ENCODE measurements at regions not wholly inside any gene's neighbourhood (a gene's known extent, or its start where the extent isn't known, plus 50 kb on each side); places are given as distances from the start of the nearest gene placed in this dataset.
"Not testable (repeated sequence)": the region's sequence is repeated elsewhere in the genome, so short reads cannot be mapped to it uniquely, and the experiment has no call there.

- TF ChIP-seq CTCF (IDR thresholded peaks at IDR 0.05; ENCODE audit: insufficient read depth, low read length, missing control alignments): no peak
- ChIA-PET POLR2A (no interaction called here), CTCF (no interaction called here)
- no peak for DNase-seq (ENCODE audit: low read depth, low spot score)
- no peak overlapping the region for H3K4me3 ChIP-seq (ENCODE audit: low read depth, low read length)
Measured at GRCh38 chr13:80904386-80904785, 563.5 kb upstream of the SPRY2 start.

DNA sequence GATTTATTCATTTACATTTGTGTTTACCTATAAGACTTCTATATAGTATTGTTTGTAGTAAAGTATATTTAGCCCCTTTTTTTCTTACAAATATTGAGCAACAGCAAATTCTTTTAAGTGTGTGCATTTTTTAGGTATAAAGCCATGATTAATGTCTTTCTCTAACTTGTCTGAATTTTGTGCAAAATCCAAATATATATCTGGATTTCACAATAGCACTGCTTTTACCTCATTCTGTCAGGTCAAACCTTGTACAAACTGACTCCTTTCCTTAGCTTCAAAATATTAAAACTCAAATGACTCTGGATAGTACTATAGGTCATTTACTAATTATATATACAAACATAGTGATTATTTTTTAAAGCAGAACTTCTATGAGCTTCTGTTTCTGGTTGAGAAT lies 563.0 kb upstream of the SPRY2 start:
- CTCF ChIA-PET: no interaction called here
- H3K4me3 ChIP-seq (ENCODE audit: low read depth, low read length): no peak overlapping the region
- POLR2A ChIA-PET: no interaction called here
- no peak for TF ChIP-seq CTCF (IDR thresholded peaks at IDR 0.05; ENCODE audit: insufficient read depth, low read length, missing control alignments)
- DNase-seq (ENCODE audit: low read depth, low spot score): no peak

- H3K4me3 ChIP-seq (ENCODE audit: low read depth, low read length): no peak overlapping the region
- CTCF ChIA-PET: no interaction called here
- DNase-seq (ENCODE audit: low read depth, low spot score): no peak
- no peak for TF ChIP-seq CTCF (IDR thresholded peaks at IDR 0.05; ENCODE audit: insufficient read depth, low read length, missing control alignments)
- POLR2A ChIA-PET: no interaction called here
Measured at GRCh38 chr13:80901530-80901929, 560.6 kb upstream of the SPRY2 start.

DNA sequence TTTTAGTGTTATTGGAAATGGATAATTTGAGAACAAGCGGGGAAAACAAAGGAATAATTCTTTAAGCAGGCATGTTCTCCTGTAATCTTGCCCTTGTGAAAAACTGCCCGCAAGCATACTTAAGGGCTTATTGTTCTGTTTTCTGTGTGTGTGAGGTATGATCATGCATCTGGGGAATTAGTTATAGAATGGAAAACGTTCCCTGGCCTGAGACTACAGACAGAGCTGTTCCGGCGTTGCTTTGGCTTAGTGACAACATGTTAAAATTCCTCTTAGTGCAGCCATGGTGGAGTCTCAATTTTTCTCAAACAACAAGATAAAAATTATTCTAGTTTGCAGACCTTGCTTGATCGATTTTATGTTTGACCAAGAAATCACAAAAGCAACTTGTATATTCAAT lies 560.2 kb upstream of the SPRY2 start:
- no peak overlapping the region for H3K4me3 ChIP-seq (ENCODE audit: low read depth, low read length)
- CTCF ChIA-PET: no interaction called here
- DNase-seq (ENCODE audit: low read depth, low spot score): no peak
- no peak for TF ChIP-seq CTCF (IDR thresholded peaks at IDR 0.05; ENCODE audit: insufficient read depth, low read length, missing control alignments)
- POLR2A ChIA-PET: no interaction called here

DNA sequence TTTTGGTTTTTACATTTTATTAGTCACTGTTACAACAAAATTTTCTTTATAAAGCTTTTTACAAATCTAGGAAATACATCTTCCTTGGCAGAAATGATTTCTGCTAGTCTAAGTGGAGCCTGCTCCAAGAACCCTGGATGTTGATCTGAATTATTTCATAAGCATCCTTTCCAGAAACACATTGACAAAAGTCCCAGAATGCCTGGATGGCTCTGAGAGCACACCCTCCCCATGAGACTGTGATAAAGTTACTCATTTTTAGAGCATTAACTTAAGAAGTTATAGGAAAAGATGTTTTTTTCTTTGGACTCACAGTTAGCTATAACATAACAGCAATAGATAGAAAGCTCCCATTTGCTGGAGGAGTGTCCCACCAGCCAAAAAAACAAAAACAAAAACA lies 559.6 kb upstream of the SPRY2 start:
- DNase-seq (ENCODE audit: low read depth, low spot score): no peak
- POLR2A ChIA-PET: no interaction called here
- CTCF ChIA-PET: no interaction called here
- no peak for TF ChIP-seq CTCF (IDR thresholded peaks at IDR 0.05; ENCODE audit: insufficient read depth, low read length, missing control alignments)
- no peak overlapping the region for H3K4me3 ChIP-seq (ENCODE audit: low read depth, low read length)

DNA sequence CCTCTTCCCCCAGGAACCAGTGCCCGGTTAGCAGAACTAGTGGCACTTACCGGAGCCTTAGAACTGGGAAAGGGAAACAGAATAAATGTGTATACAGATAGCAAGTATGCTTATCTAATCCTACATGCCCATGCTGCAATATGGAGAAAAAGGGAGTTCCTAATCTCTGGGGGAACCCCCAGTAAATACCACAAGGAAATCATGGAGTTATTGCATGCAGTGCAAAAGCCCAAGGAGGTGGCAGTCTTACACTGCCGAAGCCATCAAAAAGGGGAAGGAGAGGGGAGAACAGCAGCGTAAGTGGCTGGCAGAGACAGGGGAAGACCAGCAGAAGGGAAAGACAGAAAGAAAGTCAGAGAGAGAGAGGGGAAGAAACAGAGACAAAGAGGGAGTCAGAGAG lies 556.7 kb upstream of the SPRY2 start:
- DNase-seq (ENCODE audit: low read depth, low spot score); H3K4me3 ChIP-seq (ENCODE audit: low read depth, low read length); POLR2A ChIA-PET; CTCF ChIA-PET: not testable (repeated sequence)

GRCh38 chr13:80894917-80895316 lies 554.0 kb upstream of the SPRY2 start:
- H3K4me3 ChIP-seq (ENCODE audit: low read depth, low read length): no peak overlapping the region
- DNase-seq (ENCODE audit: low read depth, low spot score): no peak
- no peak for TF ChIP-seq CTCF (IDR thresholded peaks at IDR 0.05; ENCODE audit: insufficient read depth, low read length, missing control alignments)
- ChIA-PET POLR2A (no interaction called here), CTCF (no interaction called here)
